KMS-11 (cell line): ENCODE measurements at regions not wholly inside any gene's neighbourhood (a gene's known extent, or its start where the extent isn't known, plus 50 kb on each side); places are given as distances from the start of the nearest gene placed in this dataset.

ENCODE experiments used
- H2AFZ ChIP-seq: fragments of 200-600 bp; sonication (generic); 2 replicates; pipeline ENCODE4 v1.6.1; 2016; ENCODE audit warnings: antibody characterized with exemption, mixed run types, low read depth
- H3K27ac ChIP-seq: fragments of 200-600 bp; sonication (generic); 2 replicates; pipeline ENCODE4 v1.6.1; 2016; ENCODE audit warnings: mild to moderate bottlenecking, mixed run types
- H3K27me3 ChIP-seq: fragments of 200-600 bp; sonication (generic); 2 replicates; pipeline ENCODE4 v1.6.1; 2017; ENCODE audit warnings: mild to moderate bottlenecking, low read depth, mixed run types, moderate library complexity; ENCODE audit not compliant: insufficient read depth
- H3K36me3 ChIP-seq: fragments of 200-600 bp; sonication (generic); 2 replicates; pipeline ENCODE4 v1.6.1; 2017; ENCODE audit warnings: mild to moderate bottlenecking, mixed run types; ENCODE audit not compliant: insufficient read depth
- H3K4me1 ChIP-seq: fragments of 200-600 bp; sonication (generic); 2 replicates; pipeline ENCODE4 v1.6.1; 2016; ENCODE audit warnings: mild to moderate bottlenecking, low read depth, mixed run types; ENCODE audit not compliant: poor library complexity, severe bottlenecking
- H3K4me2 ChIP-seq: fragments of 200-600 bp; sonication (generic); 2 replicates; pipeline ENCODE4 v1.7.0; 2016; ENCODE audit warnings: mild to moderate bottlenecking, mixed run types
- H3K4me3 ChIP-seq: fragments of 200-600 bp; sonication (generic); IDR thresholded peaks from 2 replicates; pipeline ENCODE4 v1.6.1; 2017; ENCODE audit warnings: low read depth, low read length, mixed read lengths; ENCODE audit not compliant: insufficient read depth
- H3K79me2 ChIP-seq: fragments of 200-600 bp; sonication (generic); 2 replicates; pipeline ENCODE4 v1.6.1; 2016; ENCODE audit warnings: low read depth, mixed run types; ENCODE audit not compliant: insufficient read depth
- H3K9ac ChIP-seq: fragments of 200-600 bp; sonication (generic); 2 replicates; pipeline ENCODE4 v1.6.1; 2016; ENCODE audit warnings: mild to moderate bottlenecking, mixed run types
- H4K20me1 ChIP-seq: fragments of 200-600 bp; sonication (generic); 2 replicates; pipeline ENCODE4 v1.6.1; 2016; ENCODE audit warnings: mild to moderate bottlenecking, mixed run types; ENCODE audit not compliant: insufficient read depth
- CTCF ChIP-seq: fragments of 200-600 bp; sonication (generic); conservative IDR thresholded peaks from 2 replicates; pipeline ENCODE4 v1.6.1; 2017; ENCODE audit warnings: low read depth, mild to moderate bottlenecking, antibody characterized with exemption, low read length, moderate library complexity, mixed read lengths

DNA sequence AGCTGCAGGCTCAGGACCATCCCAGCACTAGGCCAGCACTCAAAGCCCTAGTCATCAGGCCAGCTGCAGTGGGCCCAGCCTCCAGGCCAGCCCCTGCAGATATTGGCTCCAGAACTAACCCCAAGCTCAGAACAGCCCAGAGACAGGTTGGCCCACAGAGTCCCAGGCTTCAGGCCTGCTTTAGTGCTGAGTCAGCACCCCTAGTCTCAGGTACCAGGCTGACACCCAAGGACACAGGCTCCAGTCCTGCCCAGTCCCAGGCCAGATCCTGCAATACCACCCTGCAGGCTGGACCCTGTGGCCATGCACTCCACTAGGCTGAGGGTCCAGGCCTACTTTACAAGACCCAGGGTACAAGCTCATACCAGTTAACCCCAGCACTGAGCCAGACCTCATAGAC lies 234.4 kb upstream of the GPRIN3 start:
- H2AFZ ChIP-seq: no peak overlapping the region
- H3K4me3 ChIP-seq: no peak overlapping the region
- H3K79me2 ChIP-seq: no peaks in the 10 kb centered on the region
- no peak overlapping the region for H3K4me2 ChIP-seq
- TF ChIP-seq CTCF: no peak
- no peaks in the 10 kb centered on the region for H3K27me3 ChIP-seq
- H3K4me1 ChIP-seq: no peaks in the 10 kb centered on the region
- H3K9ac ChIP-seq: no peak overlapping the region
- H4K20me1 ChIP-seq: no peaks in the 10 kb centered on the region
- no peak overlapping the region for H3K27ac ChIP-seq
- no peaks in the 10 kb centered on the region for H3K36me3 ChIP-seq

GRCh38 chr4:89539797-89540711 lies 232.5 kb upstream of the GPRIN3 start:
- Histone ChIP-seq H3K4me2 (no peak overlapping the region), H3K27me3 (no peaks in the 10 kb centered on the region), H3K79me2 (no peaks in the 10 kb centered on the region), H4K20me1 (no peaks in the 10 kb centered on the region), H3K36me3 (no peaks in the 10 kb centered on the region), H3K27ac (no peak overlapping the region), H2AFZ (no peak overlapping the region), H3K9ac (no peak overlapping the region), H3K4me1 (no peaks in the 10 kb centered on the region), H3K4me3 (no peak overlapping the region)
- no peak for TF ChIP-seq CTCF

- Histone ChIP-seq H2AFZ (no peak overlapping the region), H3K9ac (no peak overlapping the region), H3K27ac (no peak overlapping the region), H3K36me3 (no peaks in the 10 kb centered on the region), H3K4me3 (no peak overlapping the region), H4K20me1 (no peaks in the 10 kb centered on the region), H3K27me3 (no peaks in the 10 kb centered on the region), H3K79me2 (no peaks in the 10 kb centered on the region), H3K4me2 (no peak overlapping the region), H3K4me1 (no peaks in the 10 kb centered on the region)
- no peak for TF ChIP-seq CTCF
Observed at GRCh38 chr4:89539374-89539773, 231.8 kb upstream of the GPRIN3 start.

DNA sequence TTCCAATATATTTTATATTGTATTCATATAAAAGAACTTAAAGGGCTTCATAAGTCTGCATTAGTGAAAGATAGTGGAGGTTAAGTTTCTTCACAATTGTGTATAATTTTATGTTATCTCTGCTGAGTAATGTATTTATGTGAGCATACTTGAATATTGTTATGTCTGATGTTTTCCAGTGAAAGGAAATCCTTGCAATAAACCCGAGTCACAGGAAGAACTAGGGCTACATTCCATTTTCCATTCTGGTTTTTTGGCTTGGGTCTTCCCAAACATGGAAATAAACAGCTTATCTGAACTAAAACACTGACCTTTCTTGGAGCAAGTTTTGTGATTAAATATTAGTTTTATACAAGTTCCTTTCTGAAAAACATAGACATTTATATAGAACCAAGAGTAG lies 231.3 kb upstream of the GPRIN3 start:
- no peak for TF ChIP-seq CTCF
- Histone ChIP-seq H3K4me1 (no peaks in the 10 kb centered on the region), H4K20me1 (no peaks in the 10 kb centered on the region), H3K4me2 (no peak overlapping the region), H3K9ac (no peak overlapping the region), H3K4me3 (no peak overlapping the region), H3K36me3 (no peaks in the 10 kb centered on the region), H3K79me2 (no peaks in the 10 kb centered on the region), H2AFZ (no peak overlapping the region), H3K27me3 (no peaks in the 10 kb centered on the region), H3K27ac (no peak overlapping the region)
